IMR-90 (cell line): ENCODE measurements at regions not wholly inside any gene's neighbourhood (a gene's known extent, or its start where the extent isn't known, plus 50 kb on each side); places are given as distances from the start of the nearest gene placed in this dataset.

Experiments
- ATAC-seq: fragments of 200-7000 bp; cut with Tn5 transposase; 2 replicates; pipeline ENCODE4 v1.9.1; 2020; ENCODE audit warnings: low read depth, mild to moderate bottlenecking, moderate library complexity
- BruUV-seq: library from RNA; stranded (reverse); fragments of 400-500 nt; replicated peaks from 2 replicates; lab custom pipeline; 2021; lab: Mats Ljungman, UMichigan
- CTCF ChIA-PET: fragments of 300-600 bp; formaldehyde crosslinking; extraction: SDS; loops from one replicate; lab custom pipeline; 2021; ENCODE audit warnings: antibody characterized with exemption; lab: Yijun Ruan, JAX
- POLR2A ChIA-PET: fragments of 300-600 bp; sonication (Branson Sonifier 250); formaldehyde crosslinking; loops from one replicate; lab custom pipeline; 2022; ENCODE audit warnings: antibody characterized with exemption; ENCODE audit not compliant: unreplicated experiment; lab: Charles Lee
- DNase-seq: peaks from one replicate; pipeline ENCODE4 v3.0.0; 2013
- H2AFZ ChIP-seq: replicated peaks from 2 replicates; pipeline ENCODE3; 2013; ENCODE audit warnings: low read length, mild to moderate bottlenecking; ENCODE audit not compliant: poor library complexity
- H2AK5ac ChIP-seq: 2 replicates; pipeline ENCODE4 v1.6.1; 2013; ENCODE audit warnings: low read depth, low read length, inconsistent platforms
- H2AK9ac ChIP-seq: replicated peaks from 2 replicates; pipeline ENCODE3; 2013; ENCODE audit warnings: mild to moderate bottlenecking, low read depth, low read length, moderate library complexity; ENCODE audit not compliant: poor library complexity
- H2BK120ac ChIP-seq: 2 replicates; pipeline ENCODE4 v1.6.1; 2013; ENCODE audit warnings: low read depth, low read length, inconsistent platforms
- H2BK15ac ChIP-seq: 3 replicates; pipeline ENCODE4 v1.6.1; 2013; ENCODE audit warnings: low read depth, low read length, inconsistent platforms
- H2BK20ac ChIP-seq: 2 replicates; pipeline ENCODE4 v1.6.1; 2013; ENCODE audit warnings: low read depth, mild to moderate bottlenecking, inconsistent platforms, low read length, moderate library complexity
- H2BK5ac ChIP-seq: 2 replicates; pipeline ENCODE4 v1.6.1; 2013; ENCODE audit warnings: mild to moderate bottlenecking, low read depth, low read length, inconsistent platforms; ENCODE audit not compliant: poor library complexity, severe bottlenecking
- H3K14ac ChIP-seq: replicated peaks from 2 replicates; pipeline ENCODE4 v1.6.1; 2013; ENCODE audit warnings: low read depth, low read length, inconsistent platforms
- H3K18ac ChIP-seq: 2 replicates; pipeline ENCODE4 v1.6.1; 2013; ENCODE audit warnings: low read depth, low read length, control low read depth
- H3K23ac ChIP-seq: 2 replicates; pipeline ENCODE4 v1.6.1; 2013; ENCODE audit warnings: low read depth, low read length, inconsistent platforms
- H3K27ac ChIP-seq: 2 replicates; pipeline ENCODE4 v1.5.1; 2013; ENCODE audit warnings: mild to moderate bottlenecking, control low read depth, low read length; ENCODE audit not compliant: insufficient read depth
- H3K27me3 ChIP-seq: 2 replicates; pipeline ENCODE4 v1.6.1; 2013; ENCODE audit warnings: low read length; ENCODE audit not compliant: control insufficient read depth, insufficient read depth
- H3K36me3 ChIP-seq: 2 replicates; pipeline ENCODE4 v1.6.1; 2013; ENCODE audit warnings: low read length, mixed read lengths; ENCODE audit not compliant: control insufficient read depth, insufficient read depth
- H3K4ac ChIP-seq: 2 replicates; pipeline ENCODE4 v1.6.1; 2013; ENCODE audit warnings: low read depth, low read length, inconsistent platforms
- H3K4me1 ChIP-seq: 2 replicates; pipeline ENCODE4 v1.6.1; 2013; ENCODE audit warnings: low read length, mixed read lengths; ENCODE audit not compliant: control insufficient read depth, insufficient read depth
- H3K4me2 ChIP-seq: 2 replicates; pipeline ENCODE4 v1.6.1; 2013; ENCODE audit warnings: low read depth, mild to moderate bottlenecking, control low read depth, low read length, moderate library complexity
- H3K4me3 ChIP-seq: 2 replicates; pipeline ENCODE4 v1.5.1; 2013; ENCODE audit warnings: low read depth, mild to moderate bottlenecking, control low read depth, low read length, moderate library complexity; ENCODE audit not compliant: insufficient read depth
- H3K56ac ChIP-seq: 2 replicates; pipeline ENCODE4 v1.6.1; 2013; ENCODE audit warnings: low read length, inconsistent platforms; ENCODE audit not compliant: insufficient read depth; ENCODE audit errors: extremely low read depth
- H3K79me1 ChIP-seq, 2 experiments: 2 replicates each; pipeline ENCODE4 v1.6.1; 2013; ENCODE audit warnings: low read length in 2 of 2, inconsistent platforms in 1 of 2, low read depth in 1 of 2
- H3K9ac ChIP-seq: 2 replicates; pipeline ENCODE4 v1.6.1; 2013; ENCODE audit warnings: low read depth, low read length, control low read depth
- H3K9me1 ChIP-seq: 2 replicates; pipeline ENCODE4 v1.6.1; 2013; ENCODE audit warnings: low read length, inconsistent platforms; ENCODE audit not compliant: insufficient read depth
- H3K9me3 ChIP-seq: 2 replicates; pipeline ENCODE4 v1.6.1; 2013; ENCODE audit warnings: low read length; ENCODE audit not compliant: control insufficient read depth, insufficient read depth
- H4K20me1 ChIP-seq: 2 replicates; pipeline ENCODE4 v1.6.1; 2013; ENCODE audit warnings: low read length, inconsistent platforms; ENCODE audit not compliant: insufficient read depth
- H4K5ac ChIP-seq: 2 replicates; pipeline ENCODE4 v1.6.1; 2013; ENCODE audit warnings: mild to moderate bottlenecking, low read depth, low read length, control low read depth
- H4K8ac ChIP-seq, 2 experiments: 2 replicates each; pipeline ENCODE4 v1.6.1; 2013; ENCODE audit warnings: low read depth in 2 of 2, low read length in 2 of 2, control low read depth in 1 of 2, inconsistent platforms in 1 of 2
- H4K91ac ChIP-seq: 2 replicates; pipeline ENCODE4 v1.6.1; 2013; ENCODE audit warnings: low read depth, low read length, inconsistent platforms; ENCODE audit not compliant: insufficient read depth
- BHLHE40 ChIP-seq: fragments of 150-350 bp; IDR thresholded peaks from 2 replicates; pipeline ENCODE4 v1.6.1; 2016; ENCODE audit warnings: mild to moderate bottlenecking, low read depth, low read length
- CHD1 ChIP-seq: IDR thresholded peaks from 2 replicates; pipeline ENCODE4 v1.6.1; 2012; ENCODE audit warnings: low read depth, low read length, improper control_type of control experiment
- FOS ChIP-seq: fragments of 150-350 bp; IDR thresholded peaks from 2 replicates; pipeline ENCODE4 v1.6.1; 2016; ENCODE audit warnings: low read depth, low read length
- MAFK ChIP-seq: IDR thresholded peaks from 2 replicates; pipeline ENCODE4 v1.6.1; 2012; ENCODE audit warnings: low read depth, low read length, improper control_type of control experiment
- MAZ ChIP-seq: IDR thresholded peaks from 2 replicates; pipeline ENCODE4 v1.6.1; 2012; ENCODE audit warnings: low read depth, mild to moderate bottlenecking, low read length, improper control_type of control experiment, moderate library complexity, borderline replicate concordance
- RAD21 ChIP-seq: IDR thresholded peaks from 2 replicates; pipeline ENCODE4 v1.6.1; 2012; ENCODE audit warnings: low read length, improper control_type of control experiment
- SMC3 ChIP-seq: fragments of 150-350 bp; IDR thresholded peaks from 2 replicates; pipeline ENCODE4 v1.6.1; 2016; ENCODE audit warnings: low read depth, mild to moderate bottlenecking, antibody characterized with exemption, low read length, moderate library complexity
- WGBS, 2 experiments: methylation state at CpG; one replicate each; pipeline versions ENCODE4 v1.1.5 to v1.1.7; 2013; ENCODE audit warnings: missing lambda C conversion rate in 2 of 2; ENCODE audit not compliant: insufficient read length in 1 of 2; ENCODE audit errors: extremely low coverage in 2 of 2; 5-methylcytosine and 5-hydroxymethylcytosine counted together
- dilution Hi-C: fragments of 300-500 bp; cut with HindIII; formaldehyde crosslinking; loops from one replicate; pipeline ENCODE4 v1.14.3; 2018; ENCODE audit warnings: low sequenced_read_pairs; ENCODE audit not compliant: unreplicated experiment
- in situ Hi-C: fragments of 300-500 bp; cut with MboI; formaldehyde crosslinking; loops from 3 replicates; pipeline ENCODE4 v1.14.3; 2019; ENCODE audit warnings: low sequenced_read_pairs, inconsistent platforms, mixed read lengths
- intact Hi-C: fragments of 100-400 bp; cut with micrococcal nuclease; formaldehyde crosslinking; loops from 2 replicates; pipeline ENCODE4 v1.10.0; 2022
- TF ChIP-seq, protein P1 (sequence below): conservative IDR thresholded peaks from 2 replicates; pipeline ENCODE4 v1.5.1; 2012; ENCODE audit warnings: mild to moderate bottlenecking, low read depth, low read length, improper control_type of control experiment
- TF ChIP-seq, protein P2 (sequence below): fragments of 150-350 bp; IDR thresholded peaks from 2 replicates; pipeline ENCODE4 v1.6.1; 2017; ENCODE audit warnings: mild to moderate bottlenecking, antibody characterized with exemption, low read length, low read depth

DNA sequence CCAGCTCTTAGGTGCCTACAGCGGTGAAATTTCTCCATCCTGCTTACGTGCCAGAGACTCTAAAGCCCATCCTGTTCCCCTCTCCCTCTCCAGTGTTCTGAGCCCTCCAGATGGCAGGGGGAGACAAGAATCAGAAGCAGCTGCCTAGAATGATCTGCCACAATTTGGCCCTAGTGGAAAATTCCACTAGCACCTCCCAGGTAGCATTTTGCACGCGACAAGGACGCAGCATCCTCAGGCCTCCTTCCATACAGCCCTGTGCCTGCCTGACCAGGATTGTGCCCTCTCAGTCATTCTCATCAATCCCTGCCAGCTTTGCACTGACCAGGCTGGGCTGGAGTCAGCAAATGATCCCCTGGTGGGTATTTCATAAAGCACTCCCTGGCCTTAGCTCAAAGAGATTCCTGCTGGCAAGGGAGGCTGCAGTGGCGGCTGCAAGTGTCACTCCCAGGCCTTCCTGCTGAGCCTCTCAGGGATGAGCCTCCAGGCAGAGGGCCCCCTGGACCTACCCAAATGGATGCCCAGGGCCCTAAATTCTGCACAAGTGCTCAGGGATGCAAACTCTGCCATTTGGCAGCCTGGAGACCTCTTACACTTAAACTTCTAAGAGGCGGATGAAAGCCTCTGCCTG is 130.2 kb upstream of the ATP2B2 start:
- ATAC-seq (no peak), DNase-seq (no peak)
- H2BK120ac ChIP-seq, result no peak overlapping the region
- no peak overlapping the region for H3K4ac ChIP-seq
- no peak overlapping the region for H3K14ac ChIP-seq
- BruUV-seq, result no TSS peak
- no peak overlapping the region for H3K4me2 ChIP-seq
- no peak overlapping the region for H4K91ac ChIP-seq
- TF ChIP-seq FOS (no peak), BHLHE40 (no peak), MAFK (no peak), SMC3 (no peak), MAZ (no peak), RAD21 (no peak), CHD1 (no peak)
- TF ChIP-seq, protein P1, sequence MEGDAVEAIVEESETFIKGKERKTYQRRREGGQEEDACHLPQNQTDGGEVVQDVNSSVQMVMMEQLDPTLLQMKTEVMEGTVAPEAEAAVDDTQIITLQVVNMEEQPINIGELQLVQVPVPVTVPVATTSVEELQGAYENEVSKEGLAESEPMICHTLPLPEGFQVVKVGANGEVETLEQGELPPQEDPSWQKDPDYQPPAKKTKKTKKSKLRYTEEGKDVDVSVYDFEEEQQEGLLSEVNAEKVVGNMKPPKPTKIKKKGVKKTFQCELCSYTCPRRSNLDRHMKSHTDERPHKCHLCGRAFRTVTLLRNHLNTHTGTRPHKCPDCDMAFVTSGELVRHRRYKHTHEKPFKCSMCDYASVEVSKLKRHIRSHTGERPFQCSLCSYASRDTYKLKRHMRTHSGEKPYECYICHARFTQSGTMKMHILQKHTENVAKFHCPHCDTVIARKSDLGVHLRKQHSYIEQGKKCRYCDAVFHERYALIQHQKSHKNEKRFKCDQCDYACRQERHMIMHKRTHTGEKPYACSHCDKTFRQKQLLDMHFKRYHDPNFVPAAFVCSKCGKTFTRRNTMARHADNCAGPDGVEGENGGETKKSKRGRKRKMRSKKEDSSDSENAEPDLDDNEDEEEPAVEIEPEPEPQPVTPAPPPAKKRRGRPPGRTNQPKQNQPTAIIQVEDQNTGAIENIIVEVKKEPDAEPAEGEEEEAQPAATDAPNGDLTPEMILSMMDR, result no peak
- TF ChIP-seq, protein P2, sequence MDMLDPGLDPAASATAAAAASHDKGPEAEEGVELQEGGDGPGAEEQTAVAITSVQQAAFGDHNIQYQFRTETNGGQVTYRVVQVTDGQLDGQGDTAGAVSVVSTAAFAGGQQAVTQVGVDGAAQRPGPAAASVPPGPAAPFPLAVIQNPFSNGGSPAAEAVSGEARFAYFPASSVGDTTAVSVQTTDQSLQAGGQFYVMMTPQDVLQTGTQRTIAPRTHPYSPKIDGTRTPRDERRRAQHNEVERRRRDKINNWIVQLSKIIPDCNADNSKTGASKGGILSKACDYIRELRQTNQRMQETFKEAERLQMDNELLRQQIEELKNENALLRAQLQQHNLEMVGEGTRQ, result no peak
- no peak overlapping the region for H4K8ac ChIP-seq
- H2AFZ ChIP-seq, result no peak overlapping the region
- H2BK15ac ChIP-seq, result no peak overlapping the region
- H3K79me1 ChIP-seq, result no peaks in the 10 kb centered on the region
- no peak overlapping the region for H3K27ac ChIP-seq
- H3K9me3 ChIP-seq, result no peaks in the 10 kb centered on the region
- H4K5ac ChIP-seq, result no peak overlapping the region
- no peaks in the 10 kb centered on the region for H3K36me3 ChIP-seq
- no peaks in the 10 kb centered on the region for H3K4me1 ChIP-seq
- POLR2A ChIA-PET, result no interaction called here
- H3K9ac ChIP-seq, result no peak overlapping the region
- H2AK9ac ChIP-seq, result no peak overlapping the region
- H3K23ac ChIP-seq, result no peak overlapping the region
- no peak overlapping the region for H2BK20ac ChIP-seq
- H3K4me3 ChIP-seq, result no peak overlapping the region
- H2AK5ac ChIP-seq, result no peak overlapping the region
- 42% methylated on average over 2 of the region's 7 CpGs; no CpG with 5 or more reads in 1 of the 2 experiments for WGBS, 2 experiments
- no peaks in the 10 kb centered on the region for H4K20me1 ChIP-seq
- H3K27me3 ChIP-seq, result no peaks in the 10 kb centered on the region
- no peak overlapping the region for H3K56ac ChIP-seq
- dilution Hi-C loops, result no loop called here
- H3K9me1 ChIP-seq, result no peaks in the 10 kb centered on the region
- CTCF ChIA-PET, result no interaction called here
- H3K18ac ChIP-seq, result no peak overlapping the region
- in situ Hi-C loops, result no loop called here
- intact Hi-C loops, result no loop called here
- H2BK5ac ChIP-seq, result no peak overlapping the region
